ENCODE measurements at regions not wholly inside any gene's neighbourhood (a gene's known extent, or its start where the extent isn't known, plus 50 kb on each side); places are given as distances from the start of the nearest gene placed in this dataset.

GRCh38 chr13:73665261-73665660 is 468.9 kb downstream of the KLF12 start:
- FAIRE-seq = no peak
- TF ChIP-seq, protein P1, sequence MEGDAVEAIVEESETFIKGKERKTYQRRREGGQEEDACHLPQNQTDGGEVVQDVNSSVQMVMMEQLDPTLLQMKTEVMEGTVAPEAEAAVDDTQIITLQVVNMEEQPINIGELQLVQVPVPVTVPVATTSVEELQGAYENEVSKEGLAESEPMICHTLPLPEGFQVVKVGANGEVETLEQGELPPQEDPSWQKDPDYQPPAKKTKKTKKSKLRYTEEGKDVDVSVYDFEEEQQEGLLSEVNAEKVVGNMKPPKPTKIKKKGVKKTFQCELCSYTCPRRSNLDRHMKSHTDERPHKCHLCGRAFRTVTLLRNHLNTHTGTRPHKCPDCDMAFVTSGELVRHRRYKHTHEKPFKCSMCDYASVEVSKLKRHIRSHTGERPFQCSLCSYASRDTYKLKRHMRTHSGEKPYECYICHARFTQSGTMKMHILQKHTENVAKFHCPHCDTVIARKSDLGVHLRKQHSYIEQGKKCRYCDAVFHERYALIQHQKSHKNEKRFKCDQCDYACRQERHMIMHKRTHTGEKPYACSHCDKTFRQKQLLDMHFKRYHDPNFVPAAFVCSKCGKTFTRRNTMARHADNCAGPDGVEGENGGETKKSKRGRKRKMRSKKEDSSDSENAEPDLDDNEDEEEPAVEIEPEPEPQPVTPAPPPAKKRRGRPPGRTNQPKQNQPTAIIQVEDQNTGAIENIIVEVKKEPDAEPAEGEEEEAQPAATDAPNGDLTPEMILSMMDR (IDR thresholded peaks at IDR 0.05; ENCODE audit: insufficient read depth, low read length, severe bottlenecking) = no peak
- H3K27me3 ChIP-seq (ENCODE audit: control insufficient read depth, insufficient read depth, low read length) = no peaks in the 10 kb centered on the region
- DNase-seq (ENCODE audit: low read depth) = no peak
- H3K36me3 ChIP-seq (ENCODE audit: control insufficient read depth, insufficient read depth, low read length) = no peaks in the 10 kb centered on the region
- H3K4me3 ChIP-seq (ENCODE audit: low read depth, low read length) = no peak overlapping the region

DNA sequence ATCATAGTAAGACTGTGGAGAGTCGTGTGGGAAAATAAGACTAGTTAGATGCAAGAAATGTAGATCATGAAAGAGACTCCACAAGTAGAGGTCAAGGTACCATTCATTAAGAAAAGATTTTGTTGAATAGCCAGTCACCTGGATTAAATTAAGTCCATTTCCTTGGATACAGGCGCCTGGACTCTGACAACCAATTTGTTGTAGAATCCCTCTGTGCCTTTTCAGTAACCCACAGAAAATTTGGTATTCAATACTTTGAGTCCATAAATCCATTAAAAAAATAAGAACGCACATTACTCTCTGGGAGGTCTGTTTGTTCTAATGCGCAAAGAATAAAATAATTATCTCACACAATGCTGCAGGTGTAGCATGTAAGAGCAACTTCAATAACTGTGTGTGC is 469.4 kb downstream of the KLF12 start:
- H3K4me3 ChIP-seq (ENCODE audit: low read depth, low read length) = no peak overlapping the region
- FAIRE-seq = no peak
- H3K36me3 ChIP-seq (ENCODE audit: control insufficient read depth, insufficient read depth, low read length) = no peaks in the 10 kb centered on the region
- TF ChIP-seq, protein P1 (IDR thresholded peaks at IDR 0.05; ENCODE audit: insufficient read depth, low read length, severe bottlenecking) = no peak
- H3K27me3 ChIP-seq (ENCODE audit: control insufficient read depth, insufficient read depth, low read length) = no peaks in the 10 kb centered on the region
- no peak for DNase-seq (ENCODE audit: low read depth)

DNA sequence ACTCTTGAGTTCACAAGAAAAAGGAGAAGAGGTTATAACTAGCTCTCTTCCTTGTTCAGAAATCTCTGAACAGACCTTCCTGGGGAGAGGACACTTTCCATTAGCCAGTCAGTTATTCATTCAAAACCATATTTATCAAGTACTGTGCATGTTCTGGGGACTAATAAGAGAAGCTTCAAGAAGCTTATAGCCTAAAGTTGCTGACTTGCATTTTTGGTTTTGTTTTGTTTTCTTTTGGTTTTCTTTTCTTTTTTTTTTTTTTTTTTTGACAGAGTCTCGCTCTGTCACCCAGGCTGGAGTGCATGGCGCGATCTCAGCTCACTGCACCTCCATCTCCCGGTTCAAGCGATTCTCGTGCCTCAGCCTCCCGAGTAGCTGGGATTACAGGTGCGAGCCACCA is 471.4 kb downstream of the KLF12 start:
- DNase-seq (ENCODE audit: low read depth) (no peak), FAIRE-seq (no peak)
- no peaks in the 10 kb centered on the region for H3K36me3 ChIP-seq (ENCODE audit: control insufficient read depth, insufficient read depth, low read length)
- no peaks in the 10 kb centered on the region for H3K27me3 ChIP-seq (ENCODE audit: control insufficient read depth, insufficient read depth, low read length)
- TF ChIP-seq, protein P1 (IDR thresholded peaks at IDR 0.05; ENCODE audit: insufficient read depth, low read length, severe bottlenecking) = no peak
- H3K4me3 ChIP-seq (ENCODE audit: low read depth, low read length) = no peak overlapping the region

- H3K36me3 ChIP-seq (ENCODE audit: control insufficient read depth, insufficient read depth, low read length) = no peaks in the 10 kb centered on the region
- FAIRE-seq = no peak
- no peaks in the 10 kb centered on the region for H3K27me3 ChIP-seq (ENCODE audit: control insufficient read depth, insufficient read depth, low read length)
- H3K4me3 ChIP-seq (ENCODE audit: low read depth, low read length) = no peak overlapping the region
- TF ChIP-seq, protein P1 (IDR thresholded peaks at IDR 0.05; ENCODE audit: insufficient read depth, low read length, severe bottlenecking) = no peak
- DNase-seq (ENCODE audit: low read depth) = no peak
Measured at GRCh38 chr13:73661687-73662425, 472.3 kb downstream of the KLF12 start.

DNA sequence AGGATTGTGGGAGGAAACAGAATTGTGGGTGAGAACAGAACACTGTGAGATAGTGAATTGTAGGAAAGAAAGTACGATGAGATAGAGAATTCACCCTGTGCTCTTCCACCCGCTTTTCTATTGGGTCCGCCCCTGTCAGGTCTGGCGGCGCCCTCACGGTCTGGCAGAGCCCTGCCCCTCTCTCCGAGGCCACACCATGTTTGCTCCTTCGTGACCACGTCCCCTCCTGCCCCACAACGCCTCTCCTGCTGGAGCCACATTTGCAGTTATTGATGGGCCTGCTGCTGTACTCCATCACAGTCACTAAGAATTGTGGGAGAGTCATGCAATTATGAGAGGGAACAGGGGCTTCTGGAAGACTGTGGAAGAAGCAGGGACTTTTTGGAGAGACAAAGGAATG is 473.1 kb downstream of the KLF12 start:
- Histone ChIP-seq H3K27me3 (ENCODE audit: control insufficient read depth, insufficient read depth, low read length) (no peaks in the 10 kb centered on the region), H3K36me3 (ENCODE audit: control insufficient read depth, insufficient read depth, low read length) (no peaks in the 10 kb centered on the region), H3K4me3 (ENCODE audit: low read depth, low read length) (no peak overlapping the region)
- no peak for FAIRE-seq
- no peak for DNase-seq (ENCODE audit: low read depth)
- TF ChIP-seq, protein P1 (IDR thresholded peaks at IDR 0.05; ENCODE audit: insufficient read depth, low read length, severe bottlenecking) = no peak

DNA sequence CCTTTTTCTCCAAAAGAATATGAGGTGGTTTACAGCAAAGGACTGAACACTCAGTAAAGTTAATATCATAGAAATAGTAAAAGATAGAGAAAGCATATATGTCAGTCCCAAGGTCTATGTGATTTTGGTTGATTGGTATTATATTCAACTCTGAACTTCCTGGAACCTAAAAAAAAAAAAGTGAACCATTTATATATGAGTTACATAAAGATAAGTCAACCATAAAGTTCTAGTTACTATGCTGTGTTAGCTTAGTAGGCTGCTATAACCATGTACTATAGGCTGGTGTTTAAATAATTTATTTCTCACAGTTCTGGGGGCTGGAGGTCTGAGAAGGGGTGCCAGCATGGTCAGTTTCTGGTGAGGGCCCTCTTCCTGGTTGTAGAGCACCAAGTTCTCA is 475.6 kb downstream of the KLF12 start:
- H3K36me3 ChIP-seq (ENCODE audit: control insufficient read depth, insufficient read depth, low read length) = no peaks in the 10 kb centered on the region
- no peak overlapping the region for H3K4me3 ChIP-seq (ENCODE audit: low read depth, low read length)
- DNase-seq (ENCODE audit: low read depth) (no peak), FAIRE-seq (no peak)
- TF ChIP-seq, protein P1 (IDR thresholded peaks at IDR 0.05; ENCODE audit: insufficient read depth, low read length, severe bottlenecking) = no peak
- no peaks in the 10 kb centered on the region for H3K27me3 ChIP-seq (ENCODE audit: control insufficient read depth, insufficient read depth, low read length)
